Astrocyte (in vitro differentiated cells and primary cell): ENCODE measurements at regions not wholly inside any gene's neighbourhood (a gene's known extent, or its start where the extent isn't known, plus 50 kb on each side); places are given as distances from the start of the nearest gene placed in this dataset.

Source experiments
- DNase-seq: peaks from one replicate; pipeline ENCODE4 v3.0.0-alpha.2; 2010; ENCODE audit warnings: low read depth
- FAIRE-seq: peaks from 2 replicates; lab custom pipeline; 2011; peaks lifted over from hg19 to GRCh38; lab: Jason Lieb, UNC
- H2AFZ ChIP-seq: 2 replicates; pipeline ENCODE4 v1.6.0; 2012; ENCODE audit warnings: low read depth, low read length, inconsistent platforms
- H3K27ac ChIP-seq: 2 replicates; pipeline ENCODE4 v1.5.1; 2011; ENCODE audit warnings: low read depth, low read length, inconsistent platforms
- H3K27me3 ChIP-seq: 2 replicates; pipeline ENCODE4 v1.6.0; 2011; ENCODE audit warnings: low read length, inconsistent platforms; ENCODE audit not compliant: insufficient read depth
- H3K36me3 ChIP-seq: 2 replicates; pipeline ENCODE4 v1.5.1; 2011; ENCODE audit warnings: low read length, inconsistent platforms; ENCODE audit not compliant: insufficient read depth
- H3K4me1 ChIP-seq: 2 replicates; pipeline ENCODE4 v1.5.1; 2011; ENCODE audit warnings: low read length, inconsistent platforms; ENCODE audit not compliant: insufficient read depth
- H3K4me2 ChIP-seq: 2 replicates; pipeline ENCODE4 v1.6.0; 2012; ENCODE audit warnings: low read length, inconsistent platforms
- H3K4me3 ChIP-seq: 2 replicates; pipeline ENCODE4 v1.5.1; 2011; ENCODE audit warnings: low read depth, mild to moderate bottlenecking, low read length, inconsistent platforms; ENCODE audit not compliant: insufficient read depth
- H3K79me2 ChIP-seq: 2 replicates; pipeline ENCODE4 v1.6.0; 2012; ENCODE audit warnings: mild to moderate bottlenecking, low read length, inconsistent platforms; ENCODE audit not compliant: insufficient read depth
- H3K9ac ChIP-seq: 2 replicates; pipeline ENCODE4 v1.6.0; 2012; ENCODE audit warnings: mild to moderate bottlenecking, low read length, inconsistent platforms
- H3K9me3 ChIP-seq: 2 replicates; pipeline ENCODE4 v1.5.1; 2012; ENCODE audit warnings: low read depth, mild to moderate bottlenecking, low read length, inconsistent platforms; ENCODE audit not compliant: insufficient read depth
- H4K20me1 ChIP-seq: 2 replicates; pipeline ENCODE4 v1.6.0; 2012; ENCODE audit warnings: low read length, inconsistent platforms; ENCODE audit not compliant: insufficient read depth
- H3K27ac Mint-ChIP-seq: one replicate; pipeline ENCODE4 v1.8.0; 2021; ENCODE audit warnings: mild to moderate bottlenecking, mixed read lengths; ENCODE audit not compliant: unreplicated experiment
- H3K27me3 Mint-ChIP-seq: one replicate; pipeline ENCODE4 v1.8.0; 2021; ENCODE audit warnings: low read depth, mixed read lengths; ENCODE audit not compliant: unreplicated experiment
- H3K36me3 Mint-ChIP-seq: one replicate; pipeline ENCODE4 v1.8.0; 2021; ENCODE audit warnings: low read depth, mixed read lengths; ENCODE audit not compliant: unreplicated experiment
- H3K4me1 Mint-ChIP-seq: one replicate; pipeline ENCODE4 v1.8.0; 2021; ENCODE audit warnings: low read depth, mixed read lengths; ENCODE audit not compliant: unreplicated experiment
- H3K4me3 Mint-ChIP-seq: one replicate; pipeline ENCODE4 v1.8.0; 2021; ENCODE audit warnings: mild to moderate bottlenecking, moderate library complexity, mixed read lengths; ENCODE audit not compliant: unreplicated experiment
- H3K9me3 Mint-ChIP-seq: one replicate; pipeline ENCODE4 v1.8.0; 2021; ENCODE audit warnings: mild to moderate bottlenecking, mixed read lengths; ENCODE audit not compliant: unreplicated experiment
- EZH2 ChIP-seq: IDR thresholded peaks from 2 replicates; pipeline ENCODE4 v1.6.1; 2012; ENCODE audit warnings: mild to moderate bottlenecking, low read length, inconsistent platforms; ENCODE audit not compliant: insufficient read depth
- TF ChIP-seq, protein P1 (sequence below): IDR thresholded peaks from 2 replicates; pipeline ENCODE4 v1.5.1; 2011; ENCODE audit warnings: low read depth, mild to moderate bottlenecking, inconsistent platforms, low read length, moderate library complexity; ENCODE audit not compliant: insufficient read depth

GRCh38 chr6:167512696-167513375 lies 187.9 kb downstream of the TTLL2 start:
- Histone ChIP-seq H4K20me1 (no peaks in the 10 kb centered on the region), H3K4me1 (no peaks in the 10 kb centered on the region), H3K27me3 (no peaks in the 10 kb centered on the region), H3K79me2 (no peaks in the 10 kb centered on the region), H3K4me3 (no peak overlapping the region), H3K36me3 (no peaks in the 10 kb centered on the region), H3K9me3 (no peaks in the 10 kb centered on the region), H3K4me2 (no peak overlapping the region), H3K9ac (no peak overlapping the region), H2AFZ (no peak overlapping the region), H3K27ac (no peak overlapping the region)
- H3K4me3 Mint-ChIP-seq, result no peak overlapping the region
- H3K27ac Mint-ChIP-seq, result no peak overlapping the region
- H3K36me3 Mint-ChIP-seq, result no peaks in the 10 kb centered on the region
- H3K9me3 Mint-ChIP-seq, result peaks cover 2% of the 10 kb centered on the region
- DNase-seq (no peak), FAIRE-seq (no peak)
- H3K4me1 Mint-ChIP-seq, result no peaks in the 10 kb centered on the region
- H3K27me3 Mint-ChIP-seq, result peaks cover 27% of the 10 kb centered on the region
- TF ChIP-seq, protein P1, sequence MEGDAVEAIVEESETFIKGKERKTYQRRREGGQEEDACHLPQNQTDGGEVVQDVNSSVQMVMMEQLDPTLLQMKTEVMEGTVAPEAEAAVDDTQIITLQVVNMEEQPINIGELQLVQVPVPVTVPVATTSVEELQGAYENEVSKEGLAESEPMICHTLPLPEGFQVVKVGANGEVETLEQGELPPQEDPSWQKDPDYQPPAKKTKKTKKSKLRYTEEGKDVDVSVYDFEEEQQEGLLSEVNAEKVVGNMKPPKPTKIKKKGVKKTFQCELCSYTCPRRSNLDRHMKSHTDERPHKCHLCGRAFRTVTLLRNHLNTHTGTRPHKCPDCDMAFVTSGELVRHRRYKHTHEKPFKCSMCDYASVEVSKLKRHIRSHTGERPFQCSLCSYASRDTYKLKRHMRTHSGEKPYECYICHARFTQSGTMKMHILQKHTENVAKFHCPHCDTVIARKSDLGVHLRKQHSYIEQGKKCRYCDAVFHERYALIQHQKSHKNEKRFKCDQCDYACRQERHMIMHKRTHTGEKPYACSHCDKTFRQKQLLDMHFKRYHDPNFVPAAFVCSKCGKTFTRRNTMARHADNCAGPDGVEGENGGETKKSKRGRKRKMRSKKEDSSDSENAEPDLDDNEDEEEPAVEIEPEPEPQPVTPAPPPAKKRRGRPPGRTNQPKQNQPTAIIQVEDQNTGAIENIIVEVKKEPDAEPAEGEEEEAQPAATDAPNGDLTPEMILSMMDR, result no peak
- no peak for TF ChIP-seq EZH2

GRCh38 chr6:167513778-167514177 lies 188.9 kb downstream of the TTLL2 start:
- no peak for FAIRE-seq
- H3K4me1 Mint-ChIP-seq, result no peaks in the 10 kb centered on the region

More at GRCh38 chr6:167513778-167514177, 188.9 kb downstream of the TTLL2 start:
- H3K36me3 ChIP-seq, result no peaks in the 10 kb centered on the region
- no peaks in the 10 kb centered on the region for H4K20me1 ChIP-seq
- no peak overlapping the region for H3K4me3 ChIP-seq
- no peak overlapping the region for H3K4me2 ChIP-seq
- H3K4me3 Mint-ChIP-seq, result no peak overlapping the region
- no peaks in the 10 kb centered on the region for H3K9me3 ChIP-seq
- TF ChIP-seq, protein P1, result no peak
- no peak for TF ChIP-seq EZH2
- H3K79me2 ChIP-seq, result no peaks in the 10 kb centered on the region
- H3K9ac ChIP-seq, result no peak overlapping the region
- no peak overlapping the region for H3K27ac ChIP-seq
- peaks cover 31% of the 10 kb centered on the region for H3K27me3 Mint-ChIP-seq
- H3K27ac Mint-ChIP-seq, result no peak overlapping the region
- H3K36me3 Mint-ChIP-seq, result no peaks in the 10 kb centered on the region
- no peaks in the 10 kb centered on the region for H3K27me3 ChIP-seq
- no peaks in the 10 kb centered on the region for H3K4me1 ChIP-seq
- DNase-seq, result no peak
- no peak overlapping the region for H2AFZ ChIP-seq
- peaks cover 2% of the 10 kb centered on the region for H3K9me3 Mint-ChIP-seq
